Endometrium (tissue), 2 donors: ENCODE measurements at regions not wholly inside any gene's neighbourhood (a gene's known extent, or its start where the extent isn't known, plus 50 kb on each side); places are given as distances from the start of the nearest gene placed in this dataset.
"Not testable (repeated sequence)": the region's sequence is repeated elsewhere in the genome, so short reads cannot be mapped to it uniquely, and the experiment has no call there.

ENCODE experiments used
- FAIRE-seq: peaks from 2 replicates; lab custom pipeline; 2012; peaks lifted over from hg19 to GRCh38; lab: Jason Lieb, UNC
- donor health status: control.
- donor health status: control.

DNA sequence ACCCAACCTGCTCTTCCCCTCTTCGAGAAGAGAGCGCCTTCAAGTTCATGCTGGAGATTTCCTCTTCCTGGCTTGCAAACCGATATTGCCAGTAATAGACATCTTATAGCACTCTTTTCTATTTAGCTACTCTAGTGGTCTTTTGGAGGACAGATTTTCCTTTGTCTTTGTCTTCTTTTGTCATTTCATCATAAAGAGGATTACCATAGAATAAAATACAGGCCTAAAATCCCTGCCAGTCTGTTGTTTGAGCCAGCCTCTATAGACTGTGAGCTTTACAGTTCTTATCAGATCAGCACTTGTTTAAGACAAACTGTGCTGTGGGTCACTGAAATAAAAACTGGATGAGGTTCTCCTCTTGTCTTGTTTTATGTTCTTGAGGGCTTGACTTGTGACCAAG is 802.8 kb downstream of the NR2F1-AS1 start:
- no peak for FAIRE-seq

GRCh38 chr5:92777421-92777820 is 803.6 kb downstream of the NR2F1-AS1 start:
- FAIRE-seq, result no peak

- no peak for FAIRE-seq
Observed at GRCh38 chr5:92775711-92776615, 805.1 kb downstream of the NR2F1-AS1 start.

DNA sequence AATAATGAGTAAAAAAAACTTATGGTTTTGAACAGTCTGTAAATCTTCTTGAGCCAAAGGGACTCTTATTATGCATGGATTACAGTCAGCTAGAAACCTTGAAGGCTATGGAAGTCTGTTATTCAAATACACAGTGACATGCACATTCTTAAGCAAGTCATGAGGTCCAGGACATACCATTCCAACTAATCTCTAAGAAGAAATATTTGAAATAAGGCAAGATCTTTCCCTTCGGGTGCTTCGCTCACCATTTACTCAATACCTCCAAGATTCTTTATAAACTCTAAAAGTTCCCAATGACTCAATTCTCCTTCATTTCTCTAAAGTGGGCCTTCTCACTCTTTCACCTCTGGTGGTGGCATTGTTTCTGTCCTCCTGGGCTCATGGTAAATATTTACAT is 811.0 kb downstream of the NR2F1-AS1 start:
- FAIRE-seq, result no peak

- no peak for FAIRE-seq
Observed at GRCh38 chr5:92761585-92761984, 819.4 kb downstream of the NR2F1-AS1 start.

- no peak for FAIRE-seq
Observed at GRCh38 chr5:92760550-92760949, 820.5 kb downstream of the NR2F1-AS1 start.

DNA sequence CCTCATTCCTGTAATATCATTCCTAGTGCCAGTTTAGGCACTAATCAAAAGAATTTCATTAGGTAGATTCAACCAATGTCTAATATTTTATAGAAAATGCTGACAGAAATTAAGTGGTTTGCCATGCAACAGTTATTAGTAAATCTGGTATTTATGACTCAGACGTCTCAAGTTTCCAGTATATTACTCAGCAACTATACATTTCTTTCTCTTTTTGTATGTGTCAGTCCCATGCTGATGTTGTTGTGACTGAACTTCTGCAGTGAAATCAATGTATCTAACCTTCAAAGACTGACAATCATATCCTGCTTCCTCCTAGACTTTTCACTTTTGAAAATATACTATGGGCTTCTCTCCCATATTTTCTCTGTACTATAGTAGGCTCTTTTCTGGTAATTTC is 822.5 kb downstream of the NR2F1-AS1 start:
- FAIRE-seq, result no peak

DNA sequence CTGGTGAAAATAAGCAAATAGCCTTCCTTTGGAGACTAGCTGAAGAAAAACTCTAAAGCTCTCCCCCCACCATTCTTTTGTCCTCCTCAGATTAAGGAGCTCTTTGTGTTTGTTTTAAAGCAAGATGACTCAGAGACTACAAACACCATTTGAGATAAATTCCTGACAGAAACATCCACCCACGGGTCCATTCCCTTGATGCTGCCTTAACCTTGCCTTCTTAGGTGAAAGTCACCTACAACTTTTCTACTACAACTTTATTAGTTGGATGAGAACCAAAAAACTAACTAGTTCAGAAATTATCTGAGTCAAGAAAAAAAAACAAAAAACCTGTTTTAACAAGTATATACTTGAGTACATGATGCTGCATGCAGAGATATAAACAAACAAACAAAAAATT is 831.1 kb downstream of the NR2F1-AS1 start:
- no peak for FAIRE-seq

DNA sequence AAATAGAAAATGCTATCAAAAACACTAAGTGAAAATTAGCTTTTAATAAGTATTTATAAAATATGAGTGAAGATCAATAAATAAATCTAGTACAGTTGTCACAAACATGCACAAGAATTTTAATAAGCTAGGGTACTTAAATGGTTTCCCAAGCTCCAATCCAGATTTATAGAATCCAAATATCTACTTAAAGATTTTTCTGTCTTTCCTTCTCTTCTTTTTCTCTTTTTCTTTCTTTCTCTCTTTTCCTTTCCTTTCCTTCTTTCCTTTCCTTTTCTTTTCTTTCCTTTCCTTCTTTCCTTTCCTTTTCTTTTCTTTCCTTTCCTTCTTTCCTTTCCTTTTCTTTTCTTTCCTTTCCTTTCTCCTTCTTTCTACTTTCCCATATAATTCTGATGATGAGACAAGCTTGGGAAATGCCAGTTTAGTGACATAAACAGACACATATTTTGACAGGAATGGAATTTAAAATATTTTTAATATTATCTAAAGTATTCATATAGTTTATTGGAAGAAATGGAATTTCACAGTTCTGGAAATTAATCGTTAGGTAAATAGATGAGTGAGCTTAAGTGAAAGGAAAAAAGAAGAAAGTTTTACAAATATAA is 832.8 kb downstream of the NR2F1-AS1 start:
- FAIRE-seq, result peak; percentile 29

DNA sequence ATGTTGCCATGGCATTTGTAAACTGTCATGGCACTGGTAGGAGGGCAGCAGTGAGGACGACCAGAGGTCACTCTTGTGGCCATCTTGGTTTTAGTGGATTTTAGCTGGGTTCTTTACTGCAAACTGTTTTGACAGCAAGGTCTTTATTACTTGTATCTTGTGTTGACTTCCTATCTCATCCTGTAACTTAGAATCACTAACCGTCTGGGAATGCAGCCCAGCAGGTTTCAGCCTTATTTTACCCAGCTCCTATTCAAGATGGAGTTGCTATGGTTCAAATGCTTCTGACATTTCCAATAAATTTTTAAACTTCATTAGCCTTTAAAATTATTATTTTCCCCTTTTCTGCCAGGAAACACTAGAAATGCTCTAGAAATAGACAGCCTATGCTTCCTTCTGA is 839.1 kb downstream of the NR2F1-AS1 start:
- FAIRE-seq, result no peak

DNA sequence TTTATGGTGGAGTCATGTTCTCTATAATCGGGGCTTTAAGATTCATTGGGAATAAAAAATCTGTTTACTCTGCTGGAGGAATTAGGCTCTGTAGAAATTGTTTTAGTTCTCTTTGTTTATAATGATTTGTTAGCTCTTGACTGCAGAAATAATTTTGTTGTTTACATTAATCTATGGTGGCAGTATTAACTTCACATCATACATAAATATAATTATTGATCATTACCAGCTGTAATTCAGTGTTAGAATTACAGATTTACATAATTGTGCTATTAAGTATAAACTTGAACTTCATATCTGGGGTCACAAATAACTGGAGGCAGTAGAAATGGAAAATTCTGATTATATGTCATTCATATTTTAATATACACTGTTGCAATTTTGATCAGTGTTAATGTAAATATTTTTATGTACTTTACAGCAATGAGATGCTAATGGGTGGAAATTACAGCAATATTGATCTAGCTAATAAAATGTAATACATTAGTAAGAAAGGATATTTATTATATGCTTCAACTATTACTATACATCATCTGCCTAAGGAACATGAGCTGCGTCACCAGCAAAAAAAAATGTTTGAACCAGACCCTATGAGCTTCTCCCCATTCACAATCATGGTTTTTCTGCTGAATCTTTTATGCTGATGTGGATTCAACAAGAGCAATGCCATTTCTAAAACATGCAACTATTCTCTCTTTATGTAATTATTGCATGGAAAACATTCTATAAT is 846.6 kb downstream of the NR2F1-AS1 start:
- no peak for FAIRE-seq

DNA sequence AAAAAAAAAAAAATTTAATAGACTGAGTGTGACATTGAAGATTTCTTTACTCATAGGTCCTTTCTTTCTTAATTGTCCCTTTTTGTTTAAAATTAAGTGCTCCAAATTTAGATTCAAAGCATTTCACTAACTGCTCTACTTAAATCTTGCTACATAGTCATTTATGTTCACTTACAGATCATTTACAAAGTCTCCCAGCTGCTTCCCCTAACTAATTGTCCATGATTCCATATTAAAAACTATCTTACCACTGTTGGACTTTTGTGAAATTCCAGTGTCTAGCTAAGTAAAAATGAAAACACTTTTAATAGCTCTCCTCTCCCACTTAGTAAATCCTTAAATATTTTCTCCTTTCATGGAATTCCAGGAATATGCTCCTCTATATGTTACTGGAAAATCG is 850.5 kb downstream of the NR2F1-AS1 start:
- no peak for FAIRE-seq

DNA sequence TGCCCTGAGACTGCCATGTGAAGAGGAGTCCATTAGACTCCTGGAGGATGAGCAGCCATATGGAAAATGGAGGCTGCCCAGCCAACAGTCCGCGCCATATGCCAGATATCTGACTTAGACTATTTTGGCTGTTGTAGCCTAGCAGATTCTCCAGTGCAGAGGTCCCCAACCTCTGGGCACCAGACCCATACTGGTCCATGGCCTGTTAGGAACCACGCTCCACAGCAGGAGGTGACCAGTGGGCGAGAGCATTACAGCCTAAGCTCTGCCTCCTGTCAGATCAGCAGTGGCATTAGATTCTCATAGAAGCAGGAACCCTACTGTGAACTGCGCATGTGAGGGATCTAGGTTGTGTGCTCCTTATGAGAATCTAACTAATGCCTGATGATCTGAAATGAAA is 851.9 kb downstream of the NR2F1-AS1 start:
- FAIRE-seq, result no peak

- no peak for FAIRE-seq
Observed at GRCh38 chr5:92715946-92716520, 865.0 kb downstream of the NR2F1-AS1 start.

DNA sequence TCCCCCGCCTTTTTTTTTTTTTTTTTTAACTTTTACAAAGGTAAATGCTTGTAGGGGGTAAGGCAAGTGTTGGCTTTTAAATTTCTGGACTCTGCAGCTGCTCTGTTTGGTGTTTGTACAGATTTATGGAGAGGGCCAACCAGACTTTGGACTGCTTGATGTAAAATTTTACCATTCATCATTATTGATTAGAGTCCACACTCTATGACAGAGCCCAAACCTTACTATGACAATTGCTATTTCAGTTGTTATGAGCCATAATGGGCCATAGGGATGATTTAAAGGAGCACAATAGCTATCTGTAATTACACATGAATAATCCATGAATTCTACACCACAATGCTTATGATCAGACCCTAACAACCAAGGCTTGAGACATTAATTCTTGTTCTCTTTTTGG is 867.2 kb downstream of the NR2F1-AS1 start:
- no peak for FAIRE-seq

- FAIRE-seq, result no peak
Observed at GRCh38 chr5:92713335-92713743, 867.7 kb downstream of the NR2F1-AS1 start.

GRCh38 chr5:92711956-92712355 is 869.1 kb downstream of the NR2F1-AS1 start:
- FAIRE-seq, result no peak

GRCh38 chr5:92704590-92704989 is 876.4 kb downstream of the NR2F1-AS1 start:
- no peak for FAIRE-seq

GRCh38 chr5:92703976-92704375 is 877.0 kb downstream of the NR2F1-AS1 start:
- FAIRE-seq, result no peak

DNA sequence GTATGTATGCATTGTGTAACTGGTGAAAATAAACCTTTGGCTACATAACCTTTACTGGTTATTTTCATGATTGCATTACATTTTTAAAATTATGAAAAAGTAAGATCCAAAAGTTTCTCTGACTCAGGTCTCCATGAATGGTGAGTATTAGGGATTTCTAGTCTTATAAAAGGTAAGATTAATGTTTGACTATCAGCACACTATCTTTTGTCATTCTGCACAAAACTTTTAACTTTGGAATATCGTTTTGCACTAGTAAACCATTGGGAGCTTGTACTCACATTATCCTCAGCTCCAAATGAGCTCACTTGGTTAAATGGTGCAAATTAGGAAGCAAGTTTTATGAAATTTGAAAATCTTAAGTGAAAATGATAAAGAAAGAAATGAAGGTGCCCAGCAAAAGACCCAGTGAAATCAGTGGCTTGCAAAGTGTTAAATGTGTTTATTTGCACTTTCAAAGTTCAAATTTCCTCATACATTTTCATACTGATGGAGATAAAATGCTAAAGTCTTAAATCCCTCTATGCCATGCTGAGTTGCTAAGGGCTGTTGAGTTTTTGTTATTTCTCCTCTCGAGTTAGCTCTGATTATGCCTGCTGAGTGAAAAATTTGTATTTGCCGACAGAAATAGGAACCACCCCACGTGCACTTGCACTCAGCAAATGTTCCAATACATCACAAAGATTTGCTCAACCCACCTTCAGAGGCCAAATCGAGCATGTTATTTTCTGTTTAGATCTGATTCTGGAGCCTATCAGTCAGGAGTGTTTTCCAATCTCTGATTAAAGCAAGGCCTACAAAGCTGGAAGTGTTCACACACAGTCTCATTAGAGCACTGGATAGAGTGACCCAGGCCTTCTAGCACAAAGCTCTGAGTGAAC is 885.7 kb downstream of the NR2F1-AS1 start:
- no peak for FAIRE-seq

GRCh38 chr5:92694067-92694466 is 887.0 kb downstream of the NR2F1-AS1 start:
- no peak for FAIRE-seq

GRCh38 chr5:92691955-92692354 is 889.1 kb downstream of the NR2F1-AS1 start:
- FAIRE-seq, result not testable (repeated sequence)
